ENCODE measurements at regions not wholly inside any gene's neighbourhood (a gene's known extent, or its start where the extent isn't known, plus 50 kb on each side); places are given as distances from the start of the nearest gene placed in this dataset.
"Not testable (repeated sequence)": the region's sequence is repeated elsewhere in the genome, so short reads cannot be mapped to it uniquely, and the experiment has no call there.

GRCh38 chr11:70549796-70550195 is 151.5 kb downstream of the CTTN start:
- Histone ChIP-seq H3K9me3 (ENCODE audit: low read length) (no peaks in the 10 kb centered on the region), H3K9ac (ENCODE audit: low read length) (no peak overlapping the region), H3K27ac (ENCODE audit: low read depth, low read length) (no peak overlapping the region), H3K4me3 (ENCODE audit: low read depth in 1 of 2, low read length in 2 of 2) (no peak overlapping the region), H3K27me3 (ENCODE audit: control insufficient read depth in 1 of 2, insufficient read depth in 2 of 2, low read length in 2 of 2) (no peaks in the 10 kb centered on the region), H3K4me1 (ENCODE audit: insufficient read depth, low read length) (no peaks in the 10 kb centered on the region), H3K36me3 (ENCODE audit: insufficient read depth, low read length) (no peaks in the 10 kb centered on the region)

- Histone ChIP-seq H3K4me1 (ENCODE audit: insufficient read depth, low read length) (no peaks in the 10 kb centered on the region), H3K27ac (ENCODE audit: low read depth, low read length) (no peak overlapping the region), H3K9me3 (ENCODE audit: low read length) (no peaks in the 10 kb centered on the region), H3K27me3 (ENCODE audit: control insufficient read depth in 1 of 2, insufficient read depth in 2 of 2, low read length in 2 of 2) (no peaks in the 10 kb centered on the region), H3K4me3 (ENCODE audit: low read depth in 1 of 2, low read length in 2 of 2) (no peak overlapping the region), H3K36me3 (ENCODE audit: insufficient read depth, low read length) (no peaks in the 10 kb centered on the region), H3K9ac (ENCODE audit: low read length) (no peak overlapping the region)
Measured at GRCh38 chr11:70550456-70551195, 152.3 kb downstream of the CTTN start.

DNA sequence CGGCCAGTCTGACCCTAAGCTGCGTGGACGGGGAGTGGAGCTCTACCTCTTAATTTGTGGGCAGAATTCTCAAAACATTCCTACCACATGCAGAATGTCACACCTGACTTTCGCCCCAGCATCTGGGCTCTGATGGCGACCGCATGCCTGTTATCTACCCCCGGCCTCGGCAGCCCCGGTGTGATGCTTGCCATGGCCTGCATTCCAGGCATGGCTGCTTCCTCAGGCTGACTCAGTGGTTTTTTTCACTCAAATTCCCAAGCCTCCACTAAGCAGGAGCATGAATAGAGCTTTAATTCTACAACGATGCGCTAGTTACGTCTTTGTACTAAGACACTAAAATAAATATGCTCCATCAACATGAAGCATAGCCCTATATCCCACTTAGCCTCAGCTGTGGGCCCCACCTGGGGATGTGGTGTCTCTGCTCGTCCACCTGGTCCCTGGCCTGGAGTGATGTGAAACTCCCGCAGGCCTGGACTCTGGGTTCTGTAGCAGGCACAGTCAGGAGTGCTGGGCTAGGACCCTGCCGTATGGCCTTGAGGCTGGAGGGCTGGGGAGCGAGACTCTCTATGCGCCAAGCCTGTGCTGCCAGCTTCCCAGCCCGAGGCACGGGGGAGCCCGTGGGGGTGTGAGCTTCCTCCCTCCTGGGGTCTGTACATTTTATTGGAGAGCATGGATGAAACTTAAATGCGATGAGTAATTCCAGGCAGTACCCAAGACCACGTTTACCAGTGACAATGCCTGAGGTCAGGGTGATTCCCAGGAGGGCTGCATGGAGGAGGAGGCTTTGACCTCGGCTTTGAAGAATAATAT is 153.2 kb downstream of the CTTN start:
- Histone ChIP-seq H3K9ac (ENCODE audit: low read length) (no peak overlapping the region), H3K36me3 (ENCODE audit: insufficient read depth, low read length) (no peaks in the 10 kb centered on the region), H3K4me1 (ENCODE audit: insufficient read depth, low read length) (no peaks in the 10 kb centered on the region), H3K9me3 (ENCODE audit: low read length) (no peaks in the 10 kb centered on the region), H3K27ac (ENCODE audit: low read depth, low read length) (no peak overlapping the region), H3K4me3 (ENCODE audit: low read depth in 1 of 2, low read length in 2 of 2) (no peak overlapping the region), H3K27me3 (ENCODE audit: control insufficient read depth in 1 of 2, insufficient read depth in 2 of 2, low read length in 2 of 2) (no peaks in the 10 kb centered on the region)

- H3K4me3 ChIP-seq (ENCODE audit: low read depth in 1 of 2, low read length in 2 of 2) = no peak overlapping the region
Measured at GRCh38 chr11:70552167-70553150, 154.1 kb downstream of the CTTN start.

DNA sequence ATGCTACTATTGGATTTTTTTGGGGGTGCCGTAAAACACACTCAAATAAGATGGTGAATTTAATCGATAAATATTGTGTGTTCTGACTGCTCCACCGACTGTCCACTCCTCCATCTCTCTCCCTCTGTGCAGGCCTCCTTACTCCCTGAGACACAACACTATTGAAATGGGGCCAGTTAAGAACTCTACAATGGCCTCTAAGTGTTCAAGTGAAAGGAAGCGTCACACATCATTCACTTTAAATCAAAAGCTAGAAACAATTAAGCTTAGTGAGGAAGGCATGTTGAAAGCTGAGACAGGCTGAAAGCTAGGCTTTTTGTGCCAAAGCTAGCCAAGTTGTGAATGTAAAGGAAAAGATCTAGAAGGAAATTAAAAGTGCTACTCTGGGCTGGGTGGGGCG is 156.7 kb downstream of the CTTN start:
- H3K9me3 ChIP-seq (ENCODE audit: low read length) = no peaks in the 10 kb centered on the region
- H3K4me1 ChIP-seq (ENCODE audit: insufficient read depth, low read length) = no peaks in the 10 kb centered on the region
- no peak overlapping the region for H3K27ac ChIP-seq (ENCODE audit: low read depth, low read length)
- H3K9ac ChIP-seq (ENCODE audit: low read length) = no peak overlapping the region
- H3K27me3 ChIP-seq (ENCODE audit: control insufficient read depth in 1 of 2, insufficient read depth in 2 of 2, low read length in 2 of 2) = no peaks in the 10 kb centered on the region
- no peak overlapping the region for H3K4me3 ChIP-seq (ENCODE audit: low read depth in 1 of 2, low read length in 2 of 2)
- no peaks in the 10 kb centered on the region for H3K36me3 ChIP-seq (ENCODE audit: insufficient read depth, low read length)

More at GRCh38 chr11:70552167-70553150, 154.1 kb downstream of the CTTN start:
- no peaks in the 10 kb centered on the region for H3K9me3 ChIP-seq (ENCODE audit: low read length)
- no peaks in the 10 kb centered on the region for H3K27me3 ChIP-seq (ENCODE audit: control insufficient read depth in 1 of 2, insufficient read depth in 2 of 2, low read length in 2 of 2)
- H3K9ac ChIP-seq (ENCODE audit: low read length) = no peak overlapping the region
- H3K36me3 ChIP-seq (ENCODE audit: insufficient read depth, low read length) = no peaks in the 10 kb centered on the region
- no peaks in the 10 kb centered on the region for H3K4me1 ChIP-seq (ENCODE audit: insufficient read depth, low read length)
- H3K27ac ChIP-seq (ENCODE audit: low read depth, low read length) = no peak overlapping the region

GRCh38 chr11:70556884-70557741 is 158.8 kb downstream of the CTTN start:
- Histone ChIP-seq H3K9me3 (ENCODE audit: low read length) (no peaks in the 10 kb centered on the region), H3K9ac (ENCODE audit: low read length) (no peak overlapping the region), H3K4me1 (ENCODE audit: insufficient read depth, low read length) (no peaks in the 10 kb centered on the region), H3K27me3 (ENCODE audit: control insufficient read depth in 1 of 2, insufficient read depth in 2 of 2, low read length in 2 of 2) (no peaks in the 10 kb centered on the region), H3K36me3 (ENCODE audit: insufficient read depth, low read length) (no peaks in the 10 kb centered on the region), H3K4me3 (ENCODE audit: low read depth in 1 of 2, low read length in 2 of 2) (no peak overlapping the region), H3K27ac (ENCODE audit: low read depth, low read length) (no peak overlapping the region)

- Histone ChIP-seq H3K4me3 (ENCODE audit: low read depth in 1 of 2, low read length in 2 of 2) (no peak overlapping the region), H3K27me3 (ENCODE audit: control insufficient read depth in 1 of 2, insufficient read depth in 2 of 2, low read length in 2 of 2) (no peaks in the 10 kb centered on the region), H3K9me3 (ENCODE audit: low read length) (no peaks in the 10 kb centered on the region), H3K36me3 (ENCODE audit: insufficient read depth, low read length) (no peaks in the 10 kb centered on the region), H3K27ac (ENCODE audit: low read depth, low read length) (no peak overlapping the region), H3K4me1 (ENCODE audit: insufficient read depth, low read length) (no peaks in the 10 kb centered on the region), H3K9ac (ENCODE audit: low read length) (no peak overlapping the region)
Measured at GRCh38 chr11:70557742-70558485, 159.6 kb downstream of the CTTN start.

- no peaks in the 10 kb centered on the region for H3K4me1 ChIP-seq (ENCODE audit: insufficient read depth, low read length)
- no peaks in the 10 kb centered on the region for H3K27me3 ChIP-seq (ENCODE audit: control insufficient read depth in 1 of 2, insufficient read depth in 2 of 2, low read length in 2 of 2)
- H3K36me3 ChIP-seq (ENCODE audit: insufficient read depth, low read length) = no peaks in the 10 kb centered on the region
- no peak overlapping the region for H3K27ac ChIP-seq (ENCODE audit: low read depth, low read length)
- H3K9ac ChIP-seq (ENCODE audit: low read length) = no peak overlapping the region
- H3K9me3 ChIP-seq (ENCODE audit: low read length) = no peaks in the 10 kb centered on the region
- H3K4me3 ChIP-seq (ENCODE audit: low read depth in 1 of 2, low read length in 2 of 2) = no peak overlapping the region
Measured at GRCh38 chr11:70558681-70559080, 160.4 kb downstream of the CTTN start.

DNA sequence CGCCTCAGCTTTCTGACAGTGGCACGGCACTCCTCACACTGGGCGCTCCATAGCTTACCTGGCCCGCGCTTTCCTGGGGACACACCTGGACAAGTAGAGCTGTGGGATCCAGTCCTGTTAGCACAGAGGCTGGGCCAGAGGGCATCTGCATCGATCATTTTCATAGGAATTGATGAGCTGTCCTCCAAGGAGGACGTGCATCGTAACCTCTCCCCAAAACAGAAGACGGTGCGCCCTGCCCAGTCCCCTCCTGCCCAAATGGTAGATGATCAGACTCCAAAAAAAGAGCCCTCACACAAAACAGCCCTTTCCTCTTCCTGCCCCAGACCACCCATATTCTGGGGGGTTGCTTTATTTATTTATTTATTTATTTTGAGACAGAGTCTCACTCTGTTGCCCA is 161.2 kb downstream of the CTTN start:
- Histone ChIP-seq H3K9ac (ENCODE audit: low read length) (no peak overlapping the region), H3K4me1 (ENCODE audit: insufficient read depth, low read length) (no peaks in the 10 kb centered on the region), H3K9me3 (ENCODE audit: low read length) (no peaks in the 10 kb centered on the region)

GRCh38 chr11:70560621-70561020 is 162.3 kb downstream of the CTTN start:
- H3K9ac ChIP-seq (ENCODE audit: low read length); H3K4me1 ChIP-seq (ENCODE audit: insufficient read depth, low read length); H3K4me3 ChIP-seq (ENCODE audit: low read depth in 1 of 2, low read length in 2 of 2); H3K36me3 ChIP-seq (ENCODE audit: insufficient read depth, low read length); H3K27me3 ChIP-seq (ENCODE audit: control insufficient read depth in 1 of 2, insufficient read depth in 2 of 2, low read length in 2 of 2); H3K9me3 ChIP-seq (ENCODE audit: low read length); H3K27ac ChIP-seq (ENCODE audit: low read depth, low read length): not testable (repeated sequence)

More for the DNA sequence above, 161.2 kb downstream of the CTTN start:
- Histone ChIP-seq H3K4me3 (ENCODE audit: low read depth in 1 of 2, low read length in 2 of 2) (no peak overlapping the region), H3K27ac (ENCODE audit: low read depth, low read length) (no peak overlapping the region), H3K36me3 (ENCODE audit: insufficient read depth, low read length) (no peaks in the 10 kb centered on the region), H3K27me3 (ENCODE audit: control insufficient read depth in 1 of 2, insufficient read depth in 2 of 2, low read length in 2 of 2) (no peaks in the 10 kb centered on the region)

Data from muscle layer of colon (tissue), 2 donors.